Peyer's patch (tissue), 4 donors: ENCODE measurements at regions not wholly inside any gene's neighbourhood (a gene's known extent, or its start where the extent isn't known, plus 50 kb on each side); places are given as distances from the start of the nearest gene placed in this dataset.

Experiments
- DNase-seq, 3 donors: peaks; one replicate each; pipeline ENCODE4 v3.0.0-alpha.2; 2017 to 2019
- H3K27ac ChIP-seq, 4 donors: fragments of 200-600 bp; sonication (generic); one replicate each; pipeline ENCODE4 v1.5.1; 2016 to 2019
- H3K27me3 ChIP-seq, 2 donors: fragments of 200-600 bp; sonication (generic); one replicate each; pipeline ENCODE4 v1.5.1; 2019
- H3K36me3 ChIP-seq, 3 donors: fragments of 200-600 bp; sonication (generic); one replicate each; pipeline ENCODE4 v1.5.1; 2016 to 2019
- H3K4me1 ChIP-seq, 4 donors: fragments of 200-600 bp; sonication (generic); one replicate each; pipeline ENCODE4 v1.5.1; 2016 to 2019
- H3K4me3 ChIP-seq, 4 donors: fragments of 200-600 bp; sonication (generic); 1 replicate in 3 of 4; 2 replicates in 1 of 4; pipeline ENCODE4 v1.5.1; 2016 to 2019; ENCODE audit warnings: mild to moderate bottlenecking in 1 of 4
- H3K9me3 ChIP-seq, 4 donors: fragments of 200-600 bp; sonication (generic); one replicate each; pipeline ENCODE4 v1.5.1; 2016 to 2019; ENCODE audit warnings: mild to moderate bottlenecking in 1 of 4
- POLR2A ChIP-seq, 2 donors: fragments of 450-650 bp; IDR thresholded peaks; one replicate each; pipeline ENCODE4 v1.5.1; 2017; ENCODE audit warnings: antibody characterized with exemption in 2 of 2, mild to moderate bottlenecking in 2 of 2, moderate library complexity in 2 of 2
- TF ChIP-seq, protein P1 (sequence below), 6 experiments: fragments of 450-650 bp in 4 of 6; fragments of 200-600 bp in 2 of 6; sonication (generic) in 1 of 6; IDR thresholded peaks; one replicate each; pipeline ENCODE4 v1.5.1; 2017 to 2019; ENCODE audit warnings: antibody characterized with exemption in 6 of 6, mild to moderate bottlenecking in 3 of 6, moderate library complexity in 1 of 6

DNA sequence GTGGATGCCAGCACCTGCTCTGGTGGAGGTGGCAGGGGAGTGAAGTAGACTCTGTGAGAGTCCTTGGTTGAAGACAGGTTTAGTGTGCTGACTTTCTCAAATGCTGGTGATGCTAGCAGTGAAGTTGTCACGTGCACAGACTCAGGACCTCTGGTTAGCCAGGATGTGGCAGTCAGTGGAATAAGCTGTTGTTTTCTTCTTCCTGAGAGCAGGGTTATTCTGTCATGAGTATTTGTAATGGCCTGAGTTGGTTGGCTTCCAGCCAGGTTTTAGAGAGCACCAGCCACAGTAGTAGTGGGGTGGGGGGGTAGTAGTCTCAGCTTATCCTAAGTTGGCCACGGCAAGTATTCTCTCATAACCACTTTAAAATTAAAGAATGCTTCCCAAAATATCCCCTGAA lies 169.7 kb upstream of the FOXN2 start:
- no peaks in the 10 kb centered on the region for H3K4me1 ChIP-seq
- DNase-seq = no peak
- H3K9me3 ChIP-seq = no peaks in the 10 kb centered on the region
- TF ChIP-seq, protein P1, sequence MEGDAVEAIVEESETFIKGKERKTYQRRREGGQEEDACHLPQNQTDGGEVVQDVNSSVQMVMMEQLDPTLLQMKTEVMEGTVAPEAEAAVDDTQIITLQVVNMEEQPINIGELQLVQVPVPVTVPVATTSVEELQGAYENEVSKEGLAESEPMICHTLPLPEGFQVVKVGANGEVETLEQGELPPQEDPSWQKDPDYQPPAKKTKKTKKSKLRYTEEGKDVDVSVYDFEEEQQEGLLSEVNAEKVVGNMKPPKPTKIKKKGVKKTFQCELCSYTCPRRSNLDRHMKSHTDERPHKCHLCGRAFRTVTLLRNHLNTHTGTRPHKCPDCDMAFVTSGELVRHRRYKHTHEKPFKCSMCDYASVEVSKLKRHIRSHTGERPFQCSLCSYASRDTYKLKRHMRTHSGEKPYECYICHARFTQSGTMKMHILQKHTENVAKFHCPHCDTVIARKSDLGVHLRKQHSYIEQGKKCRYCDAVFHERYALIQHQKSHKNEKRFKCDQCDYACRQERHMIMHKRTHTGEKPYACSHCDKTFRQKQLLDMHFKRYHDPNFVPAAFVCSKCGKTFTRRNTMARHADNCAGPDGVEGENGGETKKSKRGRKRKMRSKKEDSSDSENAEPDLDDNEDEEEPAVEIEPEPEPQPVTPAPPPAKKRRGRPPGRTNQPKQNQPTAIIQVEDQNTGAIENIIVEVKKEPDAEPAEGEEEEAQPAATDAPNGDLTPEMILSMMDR (IDR thresholded peaks at IDR 0.05) = no peak
- no peak for TF ChIP-seq POLR2A (IDR thresholded peaks at IDR 0.05)
- H3K4me3 ChIP-seq = no peak overlapping the region
- no peak overlapping the region for H3K27ac ChIP-seq
- no peaks in the 10 kb centered on the region for H3K27me3 ChIP-seq
- H3K36me3 ChIP-seq = no peaks in the 10 kb centered on the region

DNA sequence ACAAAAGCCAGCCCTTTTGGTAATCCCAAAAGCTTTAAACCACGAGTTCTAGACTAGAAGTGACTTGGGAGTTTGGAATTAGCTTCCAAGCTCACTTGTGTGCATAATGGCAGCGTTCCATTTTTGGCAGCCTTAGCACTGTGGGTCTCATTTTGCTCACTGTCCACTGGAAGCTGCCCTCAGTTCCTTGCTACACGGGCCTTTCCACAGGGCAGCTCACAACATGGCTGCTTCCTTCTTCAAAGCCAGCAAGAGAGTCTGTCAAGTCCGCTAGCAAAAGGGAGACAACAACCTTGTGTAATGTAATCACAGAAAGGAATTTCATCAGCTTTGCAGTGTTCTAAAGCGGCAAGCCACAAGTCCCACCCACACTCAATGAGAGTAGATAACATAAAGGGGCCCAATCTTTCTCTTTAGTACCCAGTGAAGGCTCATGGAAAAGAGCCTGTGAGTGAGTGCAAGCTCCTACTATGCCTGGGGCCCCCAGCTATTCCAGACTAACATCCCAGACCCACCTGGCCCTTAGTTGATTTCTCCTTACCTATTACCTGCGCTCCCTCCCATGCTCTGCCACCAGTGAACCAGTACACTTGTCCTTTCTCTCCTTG lies 168.5 kb upstream of the FOXN2 start:
- DNase-seq = no peak
- Histone ChIP-seq H3K9me3 (no peaks in the 10 kb centered on the region), H3K4me1 (no peaks in the 10 kb centered on the region), H3K27me3 (no peaks in the 10 kb centered on the region), H3K36me3 (no peaks in the 10 kb centered on the region), H3K4me3 (no peak overlapping the region), H3K27ac (no peak overlapping the region)
- no peak for TF ChIP-seq POLR2A (IDR thresholded peaks at IDR 0.05)
- TF ChIP-seq, protein P1 (IDR thresholded peaks at IDR 0.05) = no peak

DNA sequence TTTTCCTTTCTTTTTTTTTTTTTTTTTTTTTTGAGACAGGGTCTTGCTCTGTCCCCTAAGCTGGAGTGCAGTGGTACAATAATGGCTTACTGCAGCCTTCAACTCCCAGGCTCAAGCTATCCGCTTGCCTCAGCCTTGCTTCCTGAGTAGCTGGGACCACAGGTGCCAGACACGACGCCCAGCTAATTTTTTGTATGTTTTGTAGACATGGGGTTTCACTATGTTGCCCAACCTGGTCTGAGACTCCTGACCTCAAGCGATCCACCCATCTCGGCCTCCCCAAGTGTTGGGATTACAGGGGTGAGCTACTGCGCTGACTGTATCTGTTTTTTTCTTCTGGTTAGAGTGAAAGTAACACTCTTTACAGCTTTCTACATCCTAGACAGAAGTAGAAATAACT lies 167.9 kb upstream of the FOXN2 start:
- H3K36me3 ChIP-seq = no peaks in the 10 kb centered on the region
- no peak for TF ChIP-seq POLR2A (IDR thresholded peaks at IDR 0.05)
- TF ChIP-seq, protein P1 (IDR thresholded peaks at IDR 0.05) = no peak
- H3K9me3 ChIP-seq = no peaks in the 10 kb centered on the region
- no peaks in the 10 kb centered on the region for H3K4me1 ChIP-seq
- no peak overlapping the region for H3K4me3 ChIP-seq
- H3K27ac ChIP-seq = no peak overlapping the region
- DNase-seq = no peak
- H3K27me3 ChIP-seq = no peaks in the 10 kb centered on the region

DNA sequence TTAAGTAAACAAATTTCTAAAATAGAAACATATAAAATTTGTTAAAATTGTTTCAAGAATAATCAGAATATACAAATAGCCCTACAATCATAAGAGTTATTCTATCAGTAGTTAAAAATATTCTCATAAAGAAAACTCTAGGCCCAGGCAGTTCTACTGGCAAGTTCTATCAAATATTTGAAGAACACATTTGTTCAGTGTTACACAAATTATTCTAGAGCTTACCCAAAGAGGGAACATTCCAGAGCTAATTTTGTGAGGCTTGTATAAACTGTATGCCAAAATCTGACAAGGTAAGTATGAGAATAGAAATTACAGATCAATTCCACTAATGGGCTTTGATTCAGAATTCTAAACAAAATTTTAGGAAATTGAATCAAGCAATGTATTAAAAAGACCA lies 166.8 kb upstream of the FOXN2 start:
- H3K27me3 ChIP-seq = no peaks in the 10 kb centered on the region
- no peak for DNase-seq
- no peak overlapping the region for H3K27ac ChIP-seq
- no peaks in the 10 kb centered on the region for H3K36me3 ChIP-seq
- no peaks in the 10 kb centered on the region for H3K9me3 ChIP-seq
- H3K4me1 ChIP-seq = no peaks in the 10 kb centered on the region
- no peak overlapping the region for H3K4me3 ChIP-seq
- TF ChIP-seq, protein P1 (IDR thresholded peaks at IDR 0.05) = no peak
- TF ChIP-seq POLR2A (IDR thresholded peaks at IDR 0.05) = no peak

DNA sequence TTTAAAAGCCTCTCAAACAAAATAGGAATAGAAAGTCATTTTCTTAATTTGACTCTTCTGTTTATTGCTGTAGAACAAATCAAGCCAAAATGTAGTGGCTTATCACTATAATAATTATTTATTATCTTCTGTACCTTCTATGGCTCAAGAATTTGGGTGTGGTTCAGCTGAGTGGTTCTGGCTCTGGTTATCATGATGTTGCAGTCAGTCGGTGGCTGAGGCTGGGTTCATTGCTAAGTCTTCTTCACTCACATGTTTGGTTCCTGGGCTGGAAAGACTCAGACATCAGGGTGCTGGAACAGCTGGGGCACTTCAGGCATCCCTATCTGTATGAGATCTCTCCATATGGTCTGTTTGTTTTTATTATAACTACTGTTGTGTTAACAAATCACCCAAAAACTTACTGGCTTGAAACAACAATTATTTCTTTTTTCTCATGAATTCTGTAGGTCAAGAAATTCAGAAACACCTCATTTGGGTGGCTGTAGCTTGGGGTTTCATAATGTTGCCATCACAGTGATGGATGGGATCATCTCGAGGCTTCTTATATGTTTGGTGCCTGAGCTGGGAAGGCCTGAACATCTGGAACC lies 165.5 kb upstream of the FOXN2 start:
- no peak overlapping the region for H3K27ac ChIP-seq
- no peaks in the 10 kb centered on the region for H3K27me3 ChIP-seq
- no peaks in the 10 kb centered on the region for H3K36me3 ChIP-seq
- no peak for TF ChIP-seq POLR2A (IDR thresholded peaks at IDR 0.05)
- TF ChIP-seq, protein P1 (IDR thresholded peaks at IDR 0.05) = no peak
- H3K4me1 ChIP-seq = no peaks in the 10 kb centered on the region
- H3K4me3 ChIP-seq = no peak overlapping the region
- no peaks in the 10 kb centered on the region for H3K9me3 ChIP-seq
- no peak for DNase-seq
